ENCODE measurements at regions not wholly inside any gene's neighbourhood (a gene's known extent, or its start where the extent isn't known, plus 50 kb on each side); places are given as distances from the start of the nearest gene placed in this dataset.

GRCh38 chr19:31956771-31957392 lies 388.5 kb upstream of the ZNF507 start:
- DNase-seq, result no peak

DNA sequence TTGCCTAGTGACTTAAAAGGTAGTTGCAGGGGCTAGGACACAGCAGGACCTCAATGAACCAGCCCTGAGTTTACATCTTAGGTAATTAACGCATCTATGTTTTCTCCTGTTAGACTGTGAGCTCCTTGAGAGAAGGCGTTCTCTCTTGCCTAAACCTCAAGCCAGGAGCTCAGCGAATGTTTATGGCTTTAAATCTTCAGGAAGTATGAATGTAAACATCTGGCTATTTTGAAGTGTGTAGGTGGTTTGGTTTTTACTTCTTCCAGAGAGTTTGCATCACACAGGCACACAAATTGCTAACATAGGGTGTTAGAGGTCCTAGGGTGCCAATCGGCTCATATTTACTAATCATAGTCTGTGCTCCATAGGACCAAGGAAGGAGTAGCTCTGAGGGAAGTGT lies 387.7 kb upstream of the ZNF507 start:
- no peak for DNase-seq

GRCh38 chr19:31959527-31960018 lies 385.8 kb upstream of the ZNF507 start:
- DNase-seq, result no peak

- DNase-seq, result no peak
These were observed 384.9 kb upstream of the ZNF507 start for GRCh38 chr19:31960474-31960873.

GRCh38 chr19:31961191-31961590 lies 384.2 kb upstream of the ZNF507 start:
- no peak for DNase-seq

GRCh38 chr19:31961667-31962066 lies 383.7 kb upstream of the ZNF507 start:
- DNase-seq, result no peak

GRCh38 chr19:31962561-31962996 lies 382.8 kb upstream of the ZNF507 start:
- no peak for DNase-seq

- DNase-seq, result no peak
These were observed 381.7 kb upstream of the ZNF507 start for GRCh38 chr19:31963746-31964145.

DNA sequence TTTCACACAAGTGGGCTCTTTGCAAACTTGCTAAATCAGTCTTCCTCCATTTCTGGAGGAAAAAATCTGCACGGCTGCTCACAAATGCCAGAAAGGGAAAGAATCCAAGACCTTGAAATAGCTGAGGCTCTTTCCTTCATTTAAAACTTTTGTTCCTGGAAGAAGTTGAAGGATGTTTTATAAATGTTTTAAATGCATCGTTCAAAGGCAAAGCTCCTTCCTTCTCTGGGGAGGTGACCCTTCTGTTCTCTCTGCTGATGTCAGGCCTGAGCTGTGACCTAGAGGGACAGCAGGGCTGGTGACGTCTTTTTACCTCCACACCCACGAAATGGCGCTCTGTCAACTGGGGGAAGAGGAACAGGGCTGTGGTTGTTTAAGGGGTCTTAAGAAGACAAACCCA lies 376.4 kb upstream of the ZNF507 start:
- DNase-seq, result no peak

DNA sequence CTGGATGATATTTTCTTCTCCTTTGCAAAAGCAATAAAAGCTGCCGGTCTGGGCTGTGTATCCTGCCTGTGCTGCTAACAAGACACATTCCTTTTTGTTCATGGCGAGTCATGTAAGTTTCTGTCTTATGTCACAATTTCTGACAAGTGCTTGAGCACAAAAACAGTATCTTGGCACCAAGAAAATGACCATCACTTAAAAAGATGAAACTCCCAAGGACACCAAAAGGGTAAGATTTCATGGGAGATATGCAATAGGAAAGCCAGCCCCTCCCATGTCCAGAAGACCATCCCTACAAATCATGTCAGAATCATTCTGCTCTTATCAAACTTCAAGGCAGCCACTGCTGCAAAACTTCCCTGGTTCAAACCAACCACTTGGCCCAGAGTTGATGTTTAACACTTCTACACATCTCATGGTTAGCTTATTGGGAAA lies 375.4 kb upstream of the ZNF507 start:
- no peak for DNase-seq

GRCh38 chr19:31974290-31974689 lies 371.1 kb upstream of the ZNF507 start:
- no peak for DNase-seq

DNA sequence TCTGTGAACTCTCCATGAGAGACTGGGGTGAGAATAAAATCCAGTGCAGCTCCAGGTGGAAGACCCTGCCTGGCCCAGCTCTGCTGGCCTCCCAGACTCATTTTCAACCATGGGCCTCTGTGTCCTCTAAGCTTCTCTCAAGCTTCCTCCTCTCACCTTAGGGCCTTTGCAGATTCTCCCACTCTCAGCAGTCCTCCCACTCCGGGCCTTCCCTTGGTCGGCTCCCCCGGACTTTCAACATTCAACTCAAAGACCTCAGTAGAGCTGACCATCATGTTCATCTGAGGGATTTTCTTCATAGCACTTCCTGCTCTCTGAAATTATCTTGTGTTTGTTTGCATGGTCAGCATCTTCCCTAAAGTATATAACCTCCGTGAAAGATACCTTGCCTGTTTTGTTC lies 370.5 kb upstream of the ZNF507 start:
- no peak for DNase-seq

DNA sequence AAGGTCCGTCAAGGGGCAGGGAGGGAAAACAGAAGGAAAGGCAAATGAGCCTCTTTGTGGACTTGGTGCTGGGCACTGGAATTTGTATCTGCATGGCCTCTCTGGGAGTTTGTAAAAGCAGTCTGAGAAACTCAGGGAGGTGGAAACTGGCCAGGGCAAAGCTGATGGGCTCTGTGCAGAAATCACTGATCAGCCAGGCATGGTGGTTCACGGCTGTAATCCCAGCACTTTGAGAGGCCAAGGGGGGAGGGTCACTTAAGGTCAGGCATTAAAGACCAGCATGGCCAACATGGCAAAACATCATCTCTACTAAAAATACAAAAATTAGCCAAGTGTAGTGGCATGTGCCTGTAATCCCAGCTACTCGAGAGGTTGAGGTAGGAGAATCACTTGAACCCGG lies 369.9 kb upstream of the ZNF507 start:
- no peak for DNase-seq

- DNase-seq, result no peak
These were observed 368.5 kb upstream of the ZNF507 start for GRCh38 chr19:31976775-31977536.

DNA sequence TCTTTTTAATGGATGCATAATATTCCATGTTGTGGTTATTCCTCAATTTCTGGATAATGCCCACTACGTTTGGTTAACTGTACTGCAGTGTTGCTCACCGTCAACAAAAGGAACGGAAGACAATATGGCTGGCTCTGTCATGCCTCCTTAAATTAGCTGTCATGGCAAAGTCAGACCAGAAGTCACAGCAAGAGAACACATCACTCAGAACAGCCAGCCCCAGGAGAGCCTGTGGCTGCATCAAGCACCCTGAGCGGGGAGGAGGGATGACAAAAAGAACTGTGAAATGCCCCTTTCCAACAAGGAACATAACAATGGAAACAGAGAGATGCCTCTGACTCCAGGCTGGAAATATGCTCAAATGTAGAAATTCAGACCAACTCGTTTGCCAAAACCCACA lies 366.0 kb upstream of the ZNF507 start:
- DNase-seq, result no peak

GRCh38 chr19:31979949-31980670 lies 365.3 kb upstream of the ZNF507 start:
- DNase-seq, result no peak

- no peak for DNase-seq
These were observed 364.6 kb upstream of the ZNF507 start for GRCh38 chr19:31980796-31981195.

GRCh38 chr19:31981545-31981944 lies 363.9 kb upstream of the ZNF507 start:
- no peak for DNase-seq

DNA sequence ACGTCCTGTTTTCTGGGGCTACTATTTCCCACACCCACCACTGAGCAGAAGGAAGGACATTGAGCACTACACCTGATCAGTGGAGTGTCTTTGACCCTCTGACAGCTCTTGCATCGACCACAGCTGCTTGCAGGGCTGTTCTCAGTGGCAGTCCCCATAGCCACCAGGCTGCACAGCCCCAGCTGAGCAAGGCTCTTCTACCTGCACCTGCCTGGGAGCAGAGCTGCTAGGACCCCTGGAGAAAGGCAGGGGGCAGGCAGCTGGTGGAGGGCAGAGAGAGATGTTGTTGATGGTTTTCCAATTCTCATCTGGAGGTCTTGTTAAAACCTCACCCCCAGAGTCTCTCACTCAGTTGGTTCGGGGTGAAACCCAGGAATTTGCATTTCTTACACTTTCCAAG lies 361.8 kb upstream of the ZNF507 start:
- no peak for DNase-seq

DNA sequence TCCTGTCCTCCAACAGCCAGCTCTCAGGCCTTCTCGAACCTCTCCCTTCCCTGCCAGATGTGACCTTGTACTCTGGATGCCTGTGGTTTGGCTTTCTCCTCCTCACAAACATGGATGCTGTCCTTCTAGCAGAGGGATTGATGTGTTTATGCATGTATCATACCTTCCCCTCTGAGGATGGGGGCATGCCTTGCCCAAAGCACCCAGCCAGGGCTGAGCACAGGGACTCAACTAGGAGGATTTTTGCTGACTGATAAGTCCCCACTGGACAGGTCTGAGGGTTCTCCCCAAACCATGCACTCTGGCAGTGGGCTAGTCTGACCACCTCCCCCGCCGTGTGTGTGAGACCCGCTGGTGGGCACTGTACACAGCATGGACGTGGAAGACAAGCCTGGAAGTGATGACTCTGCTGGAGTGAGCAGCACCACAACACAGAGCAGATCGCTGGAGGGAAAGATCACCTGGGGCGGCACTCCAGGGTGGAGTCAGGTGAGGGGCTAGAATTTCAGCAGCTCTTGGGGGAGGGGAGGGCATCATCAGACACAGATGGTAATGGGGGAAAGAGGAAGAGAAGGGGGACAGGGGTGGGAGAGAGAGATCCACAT lies 360.3 kb upstream of the ZNF507 start:
- DNase-seq, result no peak

GRCh38 chr19:31986951-31987350 lies 358.5 kb upstream of the ZNF507 start:
- no peak for DNase-seq

DNA sequence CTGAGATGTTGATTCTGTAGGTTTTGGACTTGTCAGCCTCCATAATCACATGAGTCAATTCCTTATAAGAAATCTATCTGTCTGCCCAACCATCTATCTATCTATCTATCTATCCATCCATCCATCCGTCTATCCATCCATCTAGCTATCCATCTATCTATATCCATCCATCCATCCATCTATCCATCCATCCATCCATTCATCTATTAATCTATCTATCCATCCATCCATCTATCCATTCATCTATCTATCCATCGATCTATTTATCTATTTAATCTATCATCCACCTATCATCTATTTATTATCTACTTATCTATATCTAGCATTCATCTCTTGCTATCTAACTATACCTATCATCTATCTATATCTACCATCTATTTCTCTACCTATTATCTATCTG lies 357.2 kb upstream of the ZNF507 start:
- DNase-seq, result no peak

- no peak for DNase-seq
These were observed 353.3 kb upstream of the ZNF507 start for GRCh38 chr19:31991984-31992655.
